Islet of Langerhans (tissue), 1 donor: ENCODE measurements at regions not wholly inside any gene's neighbourhood (a gene's known extent, or its start where the extent isn't known, plus 50 kb on each side); places are given as distances from the start of the nearest gene placed in this dataset.

ENCODE experiments used
- FAIRE-seq: peaks from one replicate; lab custom pipeline; 2011; peaks lifted over from hg19 to GRCh38; lab: Jason Lieb, UNC

- FAIRE-seq = no peak
These were observed 885.5 kb downstream of the CDH11 start for GRCh38 chr16:64236316-64236715.

GRCh38 chr16:64234200-64234599 lies 887.7 kb downstream of the CDH11 start:
- no peak for FAIRE-seq

DNA sequence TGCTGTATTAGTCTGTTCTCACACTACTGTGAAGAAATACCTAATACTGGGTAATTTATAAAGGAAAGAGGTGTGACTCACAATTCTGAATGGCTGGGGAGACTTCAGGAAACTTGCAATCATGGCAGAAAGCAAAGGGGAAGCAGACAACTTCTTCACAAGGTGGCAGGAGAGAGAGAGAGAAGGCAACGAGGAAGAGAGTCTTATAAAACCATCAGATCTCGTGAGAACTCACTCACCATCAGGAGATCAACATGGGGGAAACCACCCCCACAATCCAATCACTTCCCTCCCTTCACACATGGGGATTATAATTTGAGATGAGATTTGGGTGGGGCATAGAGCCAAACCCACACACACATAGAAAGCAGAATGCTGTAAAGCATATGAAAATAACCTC lies 896.2 kb downstream of the CDH11 start:
- FAIRE-seq = no peak

DNA sequence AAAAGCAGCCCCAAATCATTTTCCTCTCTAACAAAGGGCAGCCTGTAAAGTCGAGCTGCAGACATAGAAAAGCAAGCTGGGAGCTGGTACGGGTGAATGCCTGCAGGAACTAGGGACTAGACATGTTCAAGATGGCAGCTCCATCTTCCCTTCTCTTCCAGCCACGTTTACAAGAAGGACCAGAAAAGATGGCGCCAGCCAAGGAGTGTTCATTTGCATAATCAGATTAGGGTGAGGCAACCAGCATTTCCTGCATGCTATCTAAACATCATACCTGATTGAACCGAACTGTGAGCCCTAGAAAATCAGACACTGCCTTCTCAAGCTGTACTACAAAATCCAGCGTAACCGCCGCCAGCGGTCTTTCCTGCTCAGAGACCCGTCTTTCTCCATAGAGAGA lies 896.8 kb downstream of the CDH11 start:
- FAIRE-seq = no peak

GRCh38 chr16:64217789-64218535 lies 903.9 kb downstream of the CDH11 start:
- no peak for FAIRE-seq

DNA sequence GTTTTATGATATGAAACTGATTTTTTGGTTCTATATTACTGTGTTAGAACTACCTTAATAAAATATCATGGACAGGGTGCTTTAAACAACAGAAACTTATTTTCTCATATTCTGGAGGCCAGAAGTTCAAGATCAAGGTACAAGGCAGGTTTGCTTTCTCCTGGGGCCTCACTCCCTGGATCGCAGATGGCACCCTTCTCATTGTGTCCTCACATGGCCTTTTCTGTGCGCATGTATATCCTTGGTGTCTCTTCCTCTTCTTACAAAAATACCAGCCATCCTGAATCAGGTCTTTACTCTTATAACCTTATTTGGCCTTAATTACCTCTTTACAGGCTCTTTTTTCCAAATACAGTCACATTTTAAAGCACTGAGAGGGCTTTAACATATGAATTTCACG lies 906.1 kb downstream of the CDH11 start:
- no peak for FAIRE-seq

DNA sequence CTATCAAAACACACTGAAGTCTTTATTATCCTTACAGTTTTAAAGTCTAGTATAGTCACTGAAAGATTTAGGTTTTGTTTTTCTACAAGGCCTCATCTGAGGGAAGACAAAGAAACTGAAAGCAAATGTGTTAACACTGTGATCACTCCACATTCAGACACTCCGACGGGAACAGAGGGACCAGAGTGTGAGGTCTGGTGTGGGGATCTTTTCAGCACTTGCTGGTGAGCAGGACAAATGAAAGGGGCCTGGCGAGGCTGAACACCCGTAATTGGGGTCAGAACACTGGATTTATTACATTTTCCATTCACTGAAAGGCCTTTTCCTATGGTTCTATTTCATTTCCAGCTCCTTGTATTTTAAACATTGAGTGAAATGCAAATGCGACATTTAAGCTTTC lies 910.5 kb downstream of the CDH11 start:
- FAIRE-seq = no peak

GRCh38 chr16:64206862-64207261 lies 915.0 kb downstream of the CDH11 start:
- no peak for FAIRE-seq

DNA sequence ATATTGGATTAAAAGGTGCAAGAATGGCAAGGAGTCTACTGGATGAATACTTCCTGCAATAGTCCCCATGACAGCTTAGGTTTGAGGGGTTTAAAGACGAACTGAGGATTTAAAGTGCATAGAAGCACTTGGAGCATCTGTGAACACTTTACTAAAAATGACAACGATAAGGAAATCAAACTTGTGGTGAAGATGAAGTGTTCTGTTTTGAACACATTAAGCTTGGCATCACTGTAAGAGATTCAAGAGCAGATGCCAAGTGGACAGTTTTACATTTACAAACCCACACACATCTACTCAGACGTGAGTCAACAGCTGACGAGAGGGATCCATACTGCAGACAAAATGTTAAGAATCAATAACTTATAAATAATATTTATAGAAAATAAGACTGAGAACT lies 918.7 kb downstream of the CDH11 start:
- no peak for FAIRE-seq

GRCh38 chr16:64202571-64202970 lies 919.3 kb downstream of the CDH11 start:
- FAIRE-seq = no peak

- no peak for FAIRE-seq
These were observed 925.4 kb downstream of the CDH11 start for GRCh38 chr16:64196444-64196843.

DNA sequence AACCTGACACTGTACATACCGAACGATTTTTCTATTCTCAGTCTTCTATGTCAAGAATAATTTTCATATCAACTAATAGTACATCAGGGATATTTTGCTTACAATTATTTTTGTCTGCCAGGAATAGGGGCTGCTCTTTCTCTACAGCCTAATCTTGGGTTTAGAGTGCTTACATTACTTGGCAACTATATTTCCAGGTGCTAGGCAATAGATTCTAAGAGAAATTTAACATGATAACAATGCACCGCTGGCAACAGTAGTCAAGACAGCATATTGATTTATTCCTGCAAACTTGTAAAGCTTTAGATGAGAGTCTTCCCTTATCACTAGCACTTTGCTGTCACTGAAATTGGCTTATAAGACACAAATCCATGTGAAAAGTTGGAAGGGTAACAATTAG lies 935.9 kb downstream of the CDH11 start:
- no peak for FAIRE-seq

GRCh38 chr16:64184156-64184555 lies 937.7 kb downstream of the CDH11 start:
- no peak for FAIRE-seq

DNA sequence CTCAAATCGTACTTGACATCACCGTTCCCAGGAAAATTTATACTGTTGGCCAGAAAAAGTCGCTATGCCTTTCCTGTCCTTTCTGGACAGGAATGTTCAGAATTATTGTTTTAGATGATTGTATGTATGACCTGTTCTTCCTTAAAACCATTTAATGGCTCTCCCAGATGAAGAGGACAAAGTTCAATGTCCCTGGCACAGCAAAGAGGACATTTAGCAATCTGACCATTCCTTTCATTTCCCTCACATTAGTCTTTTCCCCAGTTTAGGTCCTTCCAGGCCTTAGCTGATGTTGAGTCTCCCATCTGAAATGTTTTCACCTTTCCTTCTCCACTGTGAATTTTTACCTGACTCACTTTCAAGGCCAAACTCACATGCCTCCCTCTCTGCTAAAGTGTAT lies 938.9 kb downstream of the CDH11 start:
- FAIRE-seq = no peak

DNA sequence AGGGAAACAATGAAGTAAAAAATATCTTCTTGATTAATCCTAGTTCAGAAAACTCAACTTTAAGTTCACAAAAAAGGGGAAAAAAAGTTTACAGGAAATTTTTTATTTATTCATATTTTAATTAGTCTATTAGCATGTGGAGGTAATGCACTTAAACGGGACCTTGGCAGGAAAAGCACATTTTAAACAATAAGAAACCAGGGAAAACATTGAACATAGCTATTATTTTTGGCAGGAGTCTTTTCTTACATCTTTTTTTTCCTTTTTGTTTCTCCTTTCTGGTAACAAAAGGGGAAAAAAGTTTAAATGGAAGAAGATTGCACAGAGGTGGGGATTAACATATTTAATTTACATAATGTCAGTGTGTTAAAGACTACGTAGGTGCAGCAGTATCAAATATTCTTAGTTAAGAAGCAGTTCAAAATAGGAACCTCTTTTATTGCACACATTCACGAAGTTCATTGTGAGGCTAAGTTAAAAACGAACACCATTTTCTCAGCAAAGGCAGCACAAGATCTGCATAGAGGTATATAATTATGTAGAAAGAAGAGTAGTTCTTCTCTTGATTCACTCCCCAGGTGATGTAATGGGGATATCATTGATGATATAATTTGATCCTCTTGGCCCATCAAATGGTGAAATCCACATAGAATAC lies 940.5 kb downstream of the CDH11 start:
- FAIRE-seq = no peak

- FAIRE-seq = no peak
These were observed 941.5 kb downstream of the CDH11 start for GRCh38 chr16:64180136-64180900.

DNA sequence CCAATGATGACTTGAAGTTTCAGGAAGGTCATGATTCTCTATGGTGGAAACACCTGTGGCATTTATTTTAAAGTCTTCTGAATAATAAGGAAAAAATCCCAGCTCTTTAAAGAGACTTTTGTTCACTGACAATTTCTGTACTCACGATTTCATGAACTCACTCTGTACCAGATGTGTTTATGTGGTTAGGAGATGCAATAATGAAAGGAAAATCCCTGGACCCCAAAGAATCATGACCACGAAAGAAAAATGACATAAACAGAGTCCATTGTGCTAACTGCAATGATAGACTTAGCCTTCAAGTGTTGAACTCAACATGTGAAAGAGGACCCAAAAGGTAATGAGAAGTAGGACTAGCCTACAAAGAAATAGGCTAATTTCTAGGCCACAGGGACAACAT lies 947.5 kb downstream of the CDH11 start:
- FAIRE-seq = no peak

DNA sequence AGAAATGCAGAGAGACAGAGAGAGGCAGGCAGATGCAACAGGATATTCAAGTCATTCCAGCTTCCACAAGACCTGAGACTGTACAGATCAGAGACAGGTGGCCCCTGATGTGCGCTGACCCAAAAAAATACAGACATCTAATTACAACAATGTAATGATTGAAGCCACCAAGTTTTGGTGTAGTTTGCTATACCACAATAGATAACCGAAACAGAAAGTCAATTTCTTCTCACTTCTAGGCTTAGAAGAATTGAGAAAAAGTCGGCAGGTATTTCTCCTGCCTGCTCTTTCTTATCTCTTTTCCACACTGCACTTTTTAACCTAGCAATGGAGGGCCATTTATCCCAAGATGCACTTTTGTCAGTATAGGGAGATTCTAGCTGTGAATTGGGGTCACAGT lies 949.2 kb downstream of the CDH11 start:
- no peak for FAIRE-seq

DNA sequence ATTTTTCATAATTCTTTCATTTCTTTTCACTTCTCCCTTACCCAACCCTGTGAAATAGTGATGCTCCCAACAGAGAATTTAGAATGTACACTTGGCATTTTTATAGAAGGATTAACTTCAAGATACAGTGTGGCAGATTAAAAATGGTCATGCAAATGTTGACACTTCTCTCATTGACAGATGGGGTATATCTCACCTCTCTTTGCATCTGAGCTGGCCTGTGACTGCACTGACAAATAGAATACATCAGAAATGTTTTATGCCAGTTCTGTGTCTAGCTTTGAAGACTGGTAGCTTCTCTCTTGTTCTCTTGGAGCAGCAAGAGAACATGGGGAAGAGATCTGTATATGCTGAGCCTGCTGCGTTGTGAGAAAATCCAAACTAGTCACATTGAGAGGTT lies 949.6 kb downstream of the CDH11 start:
- no peak for FAIRE-seq

- FAIRE-seq = no peak
These were observed 950.2 kb downstream of the CDH11 start for GRCh38 chr16:64171632-64172031.

DNA sequence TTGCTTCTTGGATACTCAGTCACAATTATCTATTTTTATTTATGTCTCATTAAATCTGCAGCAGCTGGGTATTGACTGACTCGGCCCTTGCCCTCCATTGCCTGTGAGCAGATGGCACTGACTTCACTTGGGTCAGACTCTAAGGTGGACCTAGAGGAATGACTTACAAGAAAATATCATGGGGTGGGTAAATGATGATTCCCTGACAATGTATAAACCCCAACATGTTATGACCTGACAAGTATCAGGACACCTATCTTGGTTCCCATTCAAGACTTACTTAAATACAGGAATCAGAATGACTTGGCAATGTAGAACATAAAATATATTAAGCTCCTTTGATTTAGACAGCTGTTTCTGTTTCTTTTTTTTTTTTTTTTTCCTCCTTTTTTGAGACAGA lies 953.5 kb downstream of the CDH11 start:
- no peak for FAIRE-seq

GRCh38 chr16:64167936-64168335 lies 953.9 kb downstream of the CDH11 start:
- FAIRE-seq = no peak

DNA sequence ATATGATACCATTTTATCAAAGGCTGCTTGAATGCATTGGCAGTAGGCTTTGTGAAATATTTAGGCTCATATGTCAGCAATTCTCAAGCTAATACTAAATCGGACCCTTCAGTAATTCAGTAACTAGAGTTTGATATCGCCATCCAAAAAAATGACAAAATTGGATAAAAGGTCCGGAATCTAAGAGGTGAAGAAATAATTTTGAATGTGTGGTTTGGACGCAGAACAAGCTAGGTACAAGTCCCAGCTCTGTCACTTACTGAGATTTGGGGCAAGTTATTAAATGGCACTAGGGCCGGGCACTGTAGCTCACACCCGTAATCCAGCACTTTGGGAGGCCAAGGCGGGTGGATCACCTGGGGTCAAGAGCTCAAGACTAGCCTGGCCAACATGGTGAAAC lies 956.5 kb downstream of the CDH11 start:
- FAIRE-seq = no peak
